Liver (tissue), 8 donors: ENCODE measurements at regions not wholly inside any gene's neighbourhood (a gene's known extent, or its start where the extent isn't known, plus 50 kb on each side); places are given as distances from the start of the nearest gene placed in this dataset.
A peak's percentile ranks its signal among the peaks of the same experiment; 100 is the strongest.

ENCODE experiments used
- DNase-seq: peaks from one replicate; pipeline ENCODE4 v3.0.0-alpha.2; 2017; ENCODE audit warnings: low spot score
- H3K27ac ChIP-seq, 2 donors: one replicate each; pipeline ENCODE4 v1.7.0; 2013; ENCODE audit warnings: inconsistent platforms in 2 of 2, low read length in 2 of 2, control low read depth in 1 of 2, low read depth in 1 of 2, mild to moderate bottlenecking in 1 of 2
- H3K27me3 ChIP-seq, 4 donors: one replicate each; pipeline versions ENCODE4 v1.6.1 to v1.7.0; 2013; ENCODE audit warnings: low read length in 3 of 4, inconsistent platforms in 1 of 4, mild to moderate bottlenecking in 1 of 4, moderate library complexity in 1 of 4; ENCODE audit not compliant: control insufficient read depth in 4 of 4, insufficient read depth in 4 of 4
- H3K36me3 ChIP-seq, 4 donors: one replicate each; pipeline versions ENCODE4 v1.6.1 to v1.7.0; 2013; ENCODE audit warnings: low read length in 3 of 4, mild to moderate bottlenecking in 3 of 4, low read depth in 1 of 4, moderate library complexity in 1 of 4; ENCODE audit not compliant: control insufficient read depth in 4 of 4, insufficient read depth in 3 of 4
- H3K4me1 ChIP-seq, 4 donors: one replicate each; pipeline versions ENCODE4 v1.6.1 to v1.7.0; 2013; ENCODE audit warnings: low read length in 3 of 4, mild to moderate bottlenecking in 3 of 4, moderate library complexity in 1 of 4; ENCODE audit not compliant: control insufficient read depth in 4 of 4, insufficient read depth in 4 of 4
- H3K4me3 ChIP-seq, 3 donors: one replicate each; pipeline versions ENCODE4 v1.6.1 to v1.7.0; 2013; ENCODE audit warnings: low read length in 3 of 3, control low read depth in 1 of 3, low read depth in 1 of 3, mild to moderate bottlenecking in 1 of 3
- H3K9ac ChIP-seq, 2 donors: one replicate each; pipeline ENCODE4 v1.7.0; 2013; ENCODE audit warnings: low read length in 2 of 2, mild to moderate bottlenecking in 2 of 2, moderate library complexity in 2 of 2, control low read depth in 1 of 2, low read depth in 1 of 2
- H3K9me3 ChIP-seq, 4 donors: one replicate each; pipeline versions ENCODE4 v1.6.1 to v1.7.0; 2013; ENCODE audit warnings: low read length in 3 of 4; ENCODE audit not compliant: control insufficient read depth in 4 of 4
- EGR1 ChIP-seq, 2 donors: IDR thresholded peaks; 2 replicates each; pipeline ENCODE4 v1.6.1; 2016 to 2018; ENCODE audit warnings: antibody characterized with exemption in 2 of 2, low read depth in 2 of 2
- FOXA1 ChIP-seq: IDR thresholded peaks from 2 replicates; pipeline ENCODE4 v1.6.1; 2016; ENCODE audit warnings: antibody characterized with exemption
- FOXA2 ChIP-seq: IDR thresholded peaks from 2 replicates; pipeline ENCODE4 v1.6.1; 2016; ENCODE audit warnings: antibody characterized with exemption
- GABPA ChIP-seq, 2 donors: IDR thresholded peaks in 1 of 2; conservative IDR thresholded peaks in 1 of 2; 2 replicates each; pipeline ENCODE4 v1.6.1; 2016; ENCODE audit warnings: antibody characterized with exemption in 2 of 2, mild to moderate bottlenecking in 1 of 2, moderate library complexity in 1 of 2
- HNF4A ChIP-seq, 2 donors: conservative IDR thresholded peaks; 2 replicates each; pipeline ENCODE4 v1.6.1; 2016; ENCODE audit warnings: antibody characterized with exemption in 2 of 2, mild to moderate bottlenecking in 2 of 2
- HNF4G ChIP-seq: IDR thresholded peaks from 2 replicates; pipeline ENCODE4 v1.6.1; 2016; ENCODE audit warnings: antibody characterized with exemption
- NR2F2 ChIP-seq: IDR thresholded peaks from 2 replicates; pipeline ENCODE4 v1.6.1; 2016; ENCODE audit warnings: antibody characterized with exemption
- RAD21 ChIP-seq, 2 donors: IDR thresholded peaks; 2 replicates each; pipeline ENCODE4 v1.6.1; 2016; ENCODE audit warnings: antibody characterized with exemption in 2 of 2, mild to moderate bottlenecking in 2 of 2
- RXRA ChIP-seq, 2 donors: IDR thresholded peaks; 2 replicates each; pipeline ENCODE4 v1.6.1; 2017 to 2018; ENCODE audit warnings: antibody characterized with exemption in 2 of 2, mild to moderate bottlenecking in 1 of 2
- SP1 ChIP-seq: IDR thresholded peaks from 2 replicates; pipeline ENCODE4 v1.6.1; 2018; ENCODE audit warnings: antibody characterized with exemption, mild to moderate bottlenecking
- TAF1 ChIP-seq: conservative IDR thresholded peaks from 2 replicates; pipeline ENCODE4 v1.6.1; 2016; ENCODE audit warnings: antibody characterized with exemption, mild to moderate bottlenecking
- YY1 ChIP-seq: IDR thresholded peaks from 2 replicates; pipeline ENCODE4 v1.6.1; 2016; ENCODE audit warnings: antibody characterized with exemption, mild to moderate bottlenecking
- WGBS: extraction: QIAGEN DNeasy Blood & Tissue Kit; methylation state at CpG from one replicate; pipeline ENCODE4 v1.1.7; 2013; 5-methylcytosine and 5-hydroxymethylcytosine counted together
- TF ChIP-seq, protein P1 (sequence below): IDR thresholded peaks from 2 replicates; pipeline ENCODE4 v1.6.1; 2016; ENCODE audit warnings: antibody characterized with exemption
- TF ChIP-seq, protein P2 (sequence below): fragments of 150-350 bp; IDR thresholded peaks from 2 replicates; pipeline ENCODE4 v1.5.1; 2017; ENCODE audit warnings: improper control_type of control experiment, low read depth, low read length; ENCODE audit not compliant: missing input control
- TF ChIP-seq, protein P3 (sequence below): IDR thresholded peaks from 2 replicates; pipeline ENCODE4 v1.6.1; 2016; ENCODE audit warnings: antibody characterized with exemption
- TF ChIP-seq, protein P4 (sequence below): IDR thresholded peaks from 2 replicates; pipeline ENCODE4 v1.6.1; 2016; ENCODE audit warnings: antibody characterized with exemption
- TF ChIP-seq, protein P5 (sequence below): IDR thresholded peaks from 2 replicates; pipeline ENCODE4 v1.6.1; 2016; ENCODE audit warnings: antibody characterized with exemption, mild to moderate bottlenecking
- donor health status: healthy.
- donor health status: healthy.
- donor health status: healthy.
- donor health status: healthy.
- donor health status: healthy.

DNA sequence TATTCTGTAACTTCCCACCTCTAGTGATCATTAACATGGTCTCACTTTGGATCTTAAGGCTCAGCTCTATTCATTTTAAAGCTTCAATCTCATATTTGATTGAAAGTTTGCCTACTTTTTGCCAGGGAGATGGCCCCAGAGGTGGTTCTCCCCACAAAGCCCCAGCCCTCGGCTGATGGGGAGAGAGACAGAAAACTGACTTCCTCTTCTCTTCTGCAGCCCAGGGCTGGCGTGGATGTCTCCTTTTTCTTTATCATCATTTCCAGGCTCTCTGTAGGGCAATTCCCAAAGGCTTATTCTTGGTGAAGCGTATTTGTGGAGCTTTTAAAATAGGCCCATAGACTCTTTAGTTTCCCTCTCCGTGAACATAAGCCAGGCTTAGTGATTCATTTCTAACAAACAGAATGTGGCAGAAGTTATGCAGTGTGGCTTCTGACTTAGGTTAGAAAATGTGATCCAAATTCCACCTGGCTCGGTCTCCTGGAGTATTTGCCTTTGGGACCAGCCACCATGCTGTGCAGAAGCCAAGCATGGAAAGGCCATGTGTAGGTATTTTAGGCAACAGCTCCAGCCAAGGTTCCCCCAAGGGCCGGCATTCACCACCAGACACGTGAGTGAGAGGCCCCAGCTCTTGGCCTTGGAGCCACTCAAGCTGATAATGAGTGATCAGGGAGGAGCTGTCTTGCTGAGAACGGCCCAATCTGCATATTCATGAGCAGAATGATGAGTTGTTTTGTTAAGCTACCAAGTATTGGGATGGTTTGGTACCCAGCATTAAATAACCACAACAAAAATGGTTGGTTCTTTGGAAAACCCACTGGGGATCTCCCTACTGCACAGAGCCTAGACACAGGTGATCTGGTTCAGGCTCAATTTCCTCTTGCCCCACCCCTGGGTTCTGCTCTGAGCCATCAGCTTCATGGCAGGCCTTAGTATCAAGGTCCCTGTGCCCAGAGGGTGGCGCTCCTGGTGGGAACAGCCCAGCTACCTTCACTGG lies 353.2 kb upstream of the PROK2 start:
- Histone ChIP-seq H3K27ac (peak overlapping the region in 1 of 2 donors; percentile 9), H3K4me3 (no peak overlapping the region), H3K4me1 (peaks cover 0 to 11% (median 1%) of the 10 kb centered on the region in 4 donors), H3K36me3 (no peaks in the 10 kb centered on the region), H3K9ac (no peak overlapping the region), H3K9me3 (peaks cover 0 to 6% (median 0%) of the 10 kb centered on the region in 4 donors), H3K27me3 (no peaks in the 10 kb centered on the region)
- DNase-seq, result no peak
- TF ChIP-seq RXRA (IDR thresholded peaks at IDR 0.05) (peak in 1 of 2 donors; percentile 39), YY1 (peak; percentile 45), HNF4A (conservative IDR thresholded peaks at IDR 0.05) (peak in 1 of 2 donors; percentile 55), NR2F2 (no peak)
- TF ChIP-seq, protein P1, sequence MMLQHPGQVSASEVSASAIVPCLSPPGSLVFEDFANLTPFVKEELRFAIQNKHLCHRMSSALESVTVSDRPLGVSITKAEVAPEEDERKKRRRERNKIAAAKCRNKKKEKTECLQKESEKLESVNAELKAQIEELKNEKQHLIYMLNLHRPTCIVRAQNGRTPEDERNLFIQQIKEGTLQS, result no peak
- WGBS, result 70% methylated on average over 9 of the region's 9 CpGs

DNA sequence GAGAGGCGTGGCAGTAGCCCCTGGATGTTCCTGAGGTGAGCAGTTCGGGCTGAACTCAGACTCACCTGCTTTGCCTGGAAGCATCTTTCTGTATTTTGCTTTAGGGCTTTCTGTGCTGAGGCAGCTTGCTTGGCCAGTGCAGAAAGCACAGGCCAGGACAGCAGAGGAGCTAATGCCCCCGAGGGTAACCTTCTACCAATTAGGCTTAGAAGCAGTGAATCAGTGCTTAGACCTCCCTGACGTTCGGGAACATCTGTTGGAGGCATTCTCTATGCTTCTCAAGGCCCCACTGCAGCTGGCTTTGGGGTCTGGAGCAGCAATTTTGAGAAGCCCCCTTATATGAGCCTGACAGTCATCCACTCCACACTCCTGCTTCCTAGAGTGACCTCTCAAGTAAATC lies 350.7 kb upstream of the PROK2 start:
- TF ChIP-seq FOXA1 (no peak), GABPA (IDR thresholded peaks at IDR 0.05 in 1 of 2, conservative IDR thresholded peaks at IDR 0.05 in 1 of 2) (no peak), NR2F2 (no peak), HNF4A (conservative IDR thresholded peaks at IDR 0.05) (no peak), EGR1 (IDR thresholded peaks at IDR 0.05; ENCODE audit: low read depth in 2 of 2) (no peak), SP1 (no peak), TAF1 (no peak), YY1 (no peak), FOXA2 (no peak), HNF4G (no peak), RXRA (IDR thresholded peaks at IDR 0.05) (no peak), RAD21 (IDR thresholded peaks at IDR 0.05) (no peak)
- TF ChIP-seq, protein P2, sequence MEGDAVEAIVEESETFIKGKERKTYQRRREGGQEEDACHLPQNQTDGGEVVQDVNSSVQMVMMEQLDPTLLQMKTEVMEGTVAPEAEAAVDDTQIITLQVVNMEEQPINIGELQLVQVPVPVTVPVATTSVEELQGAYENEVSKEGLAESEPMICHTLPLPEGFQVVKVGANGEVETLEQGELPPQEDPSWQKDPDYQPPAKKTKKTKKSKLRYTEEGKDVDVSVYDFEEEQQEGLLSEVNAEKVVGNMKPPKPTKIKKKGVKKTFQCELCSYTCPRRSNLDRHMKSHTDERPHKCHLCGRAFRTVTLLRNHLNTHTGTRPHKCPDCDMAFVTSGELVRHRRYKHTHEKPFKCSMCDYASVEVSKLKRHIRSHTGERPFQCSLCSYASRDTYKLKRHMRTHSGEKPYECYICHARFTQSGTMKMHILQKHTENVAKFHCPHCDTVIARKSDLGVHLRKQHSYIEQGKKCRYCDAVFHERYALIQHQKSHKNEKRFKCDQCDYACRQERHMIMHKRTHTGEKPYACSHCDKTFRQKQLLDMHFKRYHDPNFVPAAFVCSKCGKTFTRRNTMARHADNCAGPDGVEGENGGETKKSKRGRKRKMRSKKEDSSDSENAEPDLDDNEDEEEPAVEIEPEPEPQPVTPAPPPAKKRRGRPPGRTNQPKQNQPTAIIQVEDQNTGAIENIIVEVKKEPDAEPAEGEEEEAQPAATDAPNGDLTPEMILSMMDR, result no peak
- TF ChIP-seq, protein P1, result no peak
- TF ChIP-seq, protein P3, sequence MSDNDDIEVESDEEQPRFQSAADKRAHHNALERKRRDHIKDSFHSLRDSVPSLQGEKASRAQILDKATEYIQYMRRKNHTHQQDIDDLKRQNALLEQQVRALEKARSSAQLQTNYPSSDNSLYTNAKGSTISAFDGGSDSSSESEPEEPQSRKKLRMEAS, result no peak
- TF ChIP-seq, protein P4, sequence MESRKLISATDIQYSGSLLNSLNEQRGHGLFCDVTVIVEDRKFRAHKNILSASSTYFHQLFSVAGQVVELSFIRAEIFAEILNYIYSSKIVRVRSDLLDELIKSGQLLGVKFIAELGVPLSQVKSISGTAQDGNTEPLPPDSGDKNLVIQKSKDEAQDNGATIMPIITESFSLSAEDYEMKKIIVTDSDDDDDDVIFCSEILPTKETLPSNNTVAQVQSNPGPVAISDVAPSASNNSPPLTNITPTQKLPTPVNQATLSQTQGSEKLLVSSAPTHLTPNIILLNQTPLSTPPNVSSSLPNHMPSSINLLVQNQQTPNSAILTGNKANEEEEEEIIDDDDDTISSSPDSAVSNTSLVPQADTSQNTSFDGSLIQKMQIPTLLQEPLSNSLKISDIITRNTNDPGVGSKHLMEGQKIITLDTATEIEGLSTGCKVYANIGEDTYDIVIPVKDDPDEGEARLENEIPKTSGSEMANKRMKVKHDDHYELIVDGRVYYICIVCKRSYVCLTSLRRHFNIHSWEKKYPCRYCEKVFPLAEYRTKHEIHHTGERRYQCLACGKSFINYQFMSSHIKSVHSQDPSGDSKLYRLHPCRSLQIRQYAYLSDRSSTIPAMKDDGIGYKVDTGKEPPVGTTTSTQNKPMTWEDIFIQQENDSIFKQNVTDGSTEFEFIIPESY, result no peak
- TF ChIP-seq, protein P5, sequence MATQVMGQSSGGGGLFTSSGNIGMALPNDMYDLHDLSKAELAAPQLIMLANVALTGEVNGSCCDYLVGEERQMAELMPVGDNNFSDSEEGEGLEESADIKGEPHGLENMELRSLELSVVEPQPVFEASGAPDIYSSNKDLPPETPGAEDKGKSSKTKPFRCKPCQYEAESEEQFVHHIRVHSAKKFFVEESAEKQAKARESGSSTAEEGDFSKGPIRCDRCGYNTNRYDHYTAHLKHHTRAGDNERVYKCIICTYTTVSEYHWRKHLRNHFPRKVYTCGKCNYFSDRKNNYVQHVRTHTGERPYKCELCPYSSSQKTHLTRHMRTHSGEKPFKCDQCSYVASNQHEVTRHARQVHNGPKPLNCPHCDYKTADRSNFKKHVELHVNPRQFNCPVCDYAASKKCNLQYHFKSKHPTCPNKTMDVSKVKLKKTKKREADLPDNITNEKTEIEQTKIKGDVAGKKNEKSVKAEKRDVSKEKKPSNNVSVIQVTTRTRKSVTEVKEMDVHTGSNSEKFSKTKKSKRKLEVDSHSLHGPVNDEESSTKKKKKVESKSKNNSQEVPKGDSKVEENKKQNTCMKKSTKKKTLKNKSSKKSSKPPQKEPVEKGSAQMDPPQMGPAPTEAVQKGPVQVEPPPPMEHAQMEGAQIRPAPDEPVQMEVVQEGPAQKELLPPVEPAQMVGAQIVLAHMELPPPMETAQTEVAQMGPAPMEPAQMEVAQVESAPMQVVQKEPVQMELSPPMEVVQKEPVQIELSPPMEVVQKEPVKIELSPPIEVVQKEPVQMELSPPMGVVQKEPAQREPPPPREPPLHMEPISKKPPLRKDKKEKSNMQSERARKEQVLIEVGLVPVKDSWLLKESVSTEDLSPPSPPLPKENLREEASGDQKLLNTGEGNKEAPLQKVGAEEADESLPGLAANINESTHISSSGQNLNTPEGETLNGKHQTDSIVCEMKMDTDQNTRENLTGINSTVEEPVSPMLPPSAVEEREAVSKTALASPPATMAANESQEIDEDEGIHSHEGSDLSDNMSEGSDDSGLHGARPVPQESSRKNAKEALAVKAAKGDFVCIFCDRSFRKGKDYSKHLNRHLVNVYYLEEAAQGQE, result no peak
- DNase-seq, result no peak
- H3K36me3 ChIP-seq, result no peaks in the 10 kb centered on the region
- H3K9ac ChIP-seq, result no peak overlapping the region
- H3K9me3 ChIP-seq, result no peaks in the 10 kb centered on the region
- peaks cover 0 to 15% (median 1%) of the 10 kb centered on the region in 4 donors for H3K4me1 ChIP-seq
- WGBS, result 89% methylated on average over 5 of the region's 5 CpGs
- H3K27ac ChIP-seq, result no peak overlapping the region
- no peaks in the 10 kb centered on the region for H3K27me3 ChIP-seq
- H3K4me3 ChIP-seq, result no peak overlapping the region
